Panc1 (cell line): ENCODE measurements at regions not wholly inside any gene's neighbourhood (a gene's known extent, or its start where the extent isn't known, plus 50 kb on each side); places are given as distances from the start of the nearest gene placed in this dataset.

ENCODE experiments used
- ATAC-seq: fragments of 200-7000 bp; cut with Tn5 transposase; 2 replicates; pipeline ENCODE4 v1.9.1; 2020; ENCODE audit warnings: mild to moderate bottlenecking, moderate library complexity
- BruUV-seq: library from RNA; stranded (reverse); fragments of 400-500 nt; replicated peaks from 2 replicates; lab custom pipeline; 2021; lab: Mats Ljungman, UMichigan
- CTCF ChIA-PET: fragments of 300-600 bp; sonication (Branson Sonifier 250); formaldehyde crosslinking; loops from one replicate; lab custom pipeline; 2022; ENCODE audit warnings: antibody characterized with exemption; lab: Charles Lee
- POLR2A ChIA-PET: fragments of 300-600 bp; sonication (Branson Sonifier 250); formaldehyde crosslinking; loops from one replicate; lab custom pipeline; 2022; ENCODE audit warnings: antibody characterized with exemption; lab: Charles Lee
- DNase-seq: peaks from one replicate; pipeline ENCODE4 v3.0.0-alpha.2; 2010; ENCODE audit warnings: low read depth, low spot score
- H3K27ac ChIP-seq: 2 replicates; pipeline ENCODE4 v1.5.1; 2011; ENCODE audit warnings: mild to moderate bottlenecking, low read length, inconsistent platforms
- H3K27me3 ChIP-seq: fragments of 200-500 bp; sonication (Bioruptor generic); 2 replicates; pipeline ENCODE4 v1.6.0; 2014; ENCODE audit warnings: low read length, inconsistent platforms; ENCODE audit not compliant: control insufficient read depth, insufficient read depth
- H3K36me3 ChIP-seq: fragments of 200-500 bp; sonication (Bioruptor generic); 2 replicates; pipeline ENCODE4 v1.5.1; 2014; ENCODE audit warnings: inconsistent platforms, mild to moderate bottlenecking, low read length, moderate library complexity; ENCODE audit not compliant: control insufficient read depth, insufficient read depth
- H3K4me1 ChIP-seq: 2 replicates; pipeline ENCODE4 v1.5.1; 2011; ENCODE audit warnings: inconsistent platforms, mild to moderate bottlenecking, low read length, moderate library complexity; ENCODE audit not compliant: control insufficient read depth, insufficient read depth
- H3K4me3 ChIP-seq, 2 experiments: 2 replicates each; pipeline ENCODE4 v1.5.1; 2011 to 2012; ENCODE audit warnings: low read depth in 2 of 2, low read length in 2 of 2, mild to moderate bottlenecking in 2 of 2, inconsistent platforms in 1 of 2, moderate library complexity in 1 of 2
- H3K9me3 ChIP-seq: fragments of 200-500 bp; sonication (Bioruptor generic); 2 replicates; pipeline ENCODE4 v1.5.1; 2014; ENCODE audit warnings: low read depth, mild to moderate bottlenecking, inconsistent platforms, low read length, moderate library complexity; ENCODE audit not compliant: control insufficient read depth, insufficient read depth
- POLR2AphosphoS5 ChIP-seq: IDR thresholded peaks from 2 replicates; pipeline ENCODE4 v1.6.1; 2012; ENCODE audit warnings: mild to moderate bottlenecking, low read depth, low read length, moderate library complexity
- SIN3A ChIP-seq: IDR thresholded peaks from 2 replicates; pipeline ENCODE4 v1.6.1; 2012; ENCODE audit warnings: low read depth, mild to moderate bottlenecking, low read length, moderate library complexity, borderline replicate concordance; ENCODE audit not compliant: insufficient read depth
- TCF7L2 ChIP-seq: IDR thresholded peaks from 2 replicates; pipeline ENCODE4 v1.6.1; 2011; ENCODE audit warnings: mild to moderate bottlenecking, low read depth, low read length, inconsistent platforms
- in situ Hi-C: cut with HindIII; loops from 2 replicates; pipeline ENCODE4 v1.10.0; 2016; ENCODE audit warnings: low sequenced_read_pairs, low pct_unique_long_range_greater_than_20kb
- intact Hi-C: fragments of 100-400 bp; cut with micrococcal nuclease; formaldehyde crosslinking; loops from one replicate; pipeline ENCODE4 v1.10.0; 2022; ENCODE audit not compliant: unreplicated experiment
- TF ChIP-seq, protein P1 (sequence below), 2 experiments: IDR thresholded peaks; 2 replicates each; pipeline ENCODE4 v1.6.1; 2011 to 2012; ENCODE audit warnings: low read depth in 2 of 2, control low read depth in 1 of 2, low read length in 1 of 2, mild to moderate bottlenecking in 1 of 2, moderate library complexity in 1 of 2; ENCODE audit not compliant: insufficient read depth in 1 of 2
- TF ChIP-seq, protein P2 (sequence below): fragments of 450-650 bp; IDR thresholded peaks from 2 replicates; pipeline ENCODE4 v1.5.1; 2017; ENCODE audit warnings: mild to moderate bottlenecking

GRCh38 chr10:44674536-44675386 is 236.4 kb upstream of the TMEM72 start:
- Histone ChIP-seq H3K27me3 (0 out of 2 replicates have a peak, but pooled peaks cover 7% of the 10 kb centered on the region), H3K27ac (no peak overlapping the region), H3K9me3 (no peaks in the 10 kb centered on the region), H3K36me3 (no peaks in the 10 kb centered on the region), H3K4me3 (no peak overlapping the region), H3K4me1 (no peaks in the 10 kb centered on the region)
- intact Hi-C loops, result no loop called here
- ATAC-seq (no peak), DNase-seq (no peak)
- BruUV-seq, result no TSS peak
- in situ Hi-C loops, result no loop called here
- TF ChIP-seq, protein P1, sequence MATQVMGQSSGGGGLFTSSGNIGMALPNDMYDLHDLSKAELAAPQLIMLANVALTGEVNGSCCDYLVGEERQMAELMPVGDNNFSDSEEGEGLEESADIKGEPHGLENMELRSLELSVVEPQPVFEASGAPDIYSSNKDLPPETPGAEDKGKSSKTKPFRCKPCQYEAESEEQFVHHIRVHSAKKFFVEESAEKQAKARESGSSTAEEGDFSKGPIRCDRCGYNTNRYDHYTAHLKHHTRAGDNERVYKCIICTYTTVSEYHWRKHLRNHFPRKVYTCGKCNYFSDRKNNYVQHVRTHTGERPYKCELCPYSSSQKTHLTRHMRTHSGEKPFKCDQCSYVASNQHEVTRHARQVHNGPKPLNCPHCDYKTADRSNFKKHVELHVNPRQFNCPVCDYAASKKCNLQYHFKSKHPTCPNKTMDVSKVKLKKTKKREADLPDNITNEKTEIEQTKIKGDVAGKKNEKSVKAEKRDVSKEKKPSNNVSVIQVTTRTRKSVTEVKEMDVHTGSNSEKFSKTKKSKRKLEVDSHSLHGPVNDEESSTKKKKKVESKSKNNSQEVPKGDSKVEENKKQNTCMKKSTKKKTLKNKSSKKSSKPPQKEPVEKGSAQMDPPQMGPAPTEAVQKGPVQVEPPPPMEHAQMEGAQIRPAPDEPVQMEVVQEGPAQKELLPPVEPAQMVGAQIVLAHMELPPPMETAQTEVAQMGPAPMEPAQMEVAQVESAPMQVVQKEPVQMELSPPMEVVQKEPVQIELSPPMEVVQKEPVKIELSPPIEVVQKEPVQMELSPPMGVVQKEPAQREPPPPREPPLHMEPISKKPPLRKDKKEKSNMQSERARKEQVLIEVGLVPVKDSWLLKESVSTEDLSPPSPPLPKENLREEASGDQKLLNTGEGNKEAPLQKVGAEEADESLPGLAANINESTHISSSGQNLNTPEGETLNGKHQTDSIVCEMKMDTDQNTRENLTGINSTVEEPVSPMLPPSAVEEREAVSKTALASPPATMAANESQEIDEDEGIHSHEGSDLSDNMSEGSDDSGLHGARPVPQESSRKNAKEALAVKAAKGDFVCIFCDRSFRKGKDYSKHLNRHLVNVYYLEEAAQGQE (IDR thresholded peaks at IDR 0.05; ENCODE audit: insufficient read depth in 1 of 2, low read depth in 2 of 2, low read length in 1 of 2), result no peak
- TF ChIP-seq, protein P2, sequence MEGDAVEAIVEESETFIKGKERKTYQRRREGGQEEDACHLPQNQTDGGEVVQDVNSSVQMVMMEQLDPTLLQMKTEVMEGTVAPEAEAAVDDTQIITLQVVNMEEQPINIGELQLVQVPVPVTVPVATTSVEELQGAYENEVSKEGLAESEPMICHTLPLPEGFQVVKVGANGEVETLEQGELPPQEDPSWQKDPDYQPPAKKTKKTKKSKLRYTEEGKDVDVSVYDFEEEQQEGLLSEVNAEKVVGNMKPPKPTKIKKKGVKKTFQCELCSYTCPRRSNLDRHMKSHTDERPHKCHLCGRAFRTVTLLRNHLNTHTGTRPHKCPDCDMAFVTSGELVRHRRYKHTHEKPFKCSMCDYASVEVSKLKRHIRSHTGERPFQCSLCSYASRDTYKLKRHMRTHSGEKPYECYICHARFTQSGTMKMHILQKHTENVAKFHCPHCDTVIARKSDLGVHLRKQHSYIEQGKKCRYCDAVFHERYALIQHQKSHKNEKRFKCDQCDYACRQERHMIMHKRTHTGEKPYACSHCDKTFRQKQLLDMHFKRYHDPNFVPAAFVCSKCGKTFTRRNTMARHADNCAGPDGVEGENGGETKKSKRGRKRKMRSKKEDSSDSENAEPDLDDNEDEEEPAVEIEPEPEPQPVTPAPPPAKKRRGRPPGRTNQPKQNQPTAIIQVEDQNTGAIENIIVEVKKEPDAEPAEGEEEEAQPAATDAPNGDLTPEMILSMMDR, result no peak
- ChIA-PET CTCF (no interaction called here), POLR2A (no interaction called here)

DNA sequence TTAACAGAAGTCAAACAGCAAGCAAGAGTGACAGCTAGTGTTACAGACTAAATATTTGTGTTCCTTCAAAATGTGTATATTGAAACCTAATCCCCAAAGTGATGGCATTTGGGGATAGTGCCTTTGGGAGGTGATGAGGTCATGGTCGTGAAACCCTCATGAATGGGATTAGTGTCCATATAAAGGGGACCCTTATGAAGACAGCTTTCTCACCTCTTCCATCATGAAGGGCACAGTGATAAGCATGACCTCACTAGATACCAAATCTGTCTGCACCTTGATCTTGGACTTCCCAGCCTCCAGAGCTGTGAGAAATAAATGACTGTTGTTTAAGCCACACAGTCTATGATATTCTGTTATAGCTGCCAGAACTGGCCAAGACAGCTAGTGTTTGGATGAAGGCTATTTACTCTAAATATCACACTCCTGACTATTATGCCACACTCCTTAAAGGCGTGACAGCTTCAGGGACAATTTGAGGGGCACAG is 235.7 kb upstream of the TMEM72 start:
- H3K4me3 ChIP-seq, result no peak overlapping the region
- POLR2A ChIA-PET, result no interaction called here
- H3K27ac ChIP-seq, result no peak overlapping the region
- in situ Hi-C loops (no loop called here), intact Hi-C loops (no loop called here)
- DNase-seq, result no peak
- CTCF ChIA-PET, result no interaction called here
- ATAC-seq, result no peak
- no TSS peak for BruUV-seq
- no peaks in the 10 kb centered on the region for H3K9me3 ChIP-seq
- no peaks in the 10 kb centered on the region for H3K4me1 ChIP-seq
- TF ChIP-seq TCF7L2, result no peak
- TF ChIP-seq, protein P2, result no peak
- TF ChIP-seq POLR2AphosphoS5, result no peak
- TF ChIP-seq, protein P1 (IDR thresholded peaks at IDR 0.05; ENCODE audit: insufficient read depth in 1 of 2, low read depth in 2 of 2, low read length in 1 of 2), result no peak
- no peak for TF ChIP-seq SIN3A
- 0 out of 2 replicates have a peak, but pooled peaks cover 7% of the 10 kb centered on the region for H3K27me3 ChIP-seq
- H3K36me3 ChIP-seq, result no peaks in the 10 kb centered on the region
